ENCODE measurements at regions not wholly inside any gene's neighbourhood (a gene's known extent, or its start where the extent isn't known, plus 50 kb on each side); places are given as distances from the start of the nearest gene placed in this dataset.

DNA sequence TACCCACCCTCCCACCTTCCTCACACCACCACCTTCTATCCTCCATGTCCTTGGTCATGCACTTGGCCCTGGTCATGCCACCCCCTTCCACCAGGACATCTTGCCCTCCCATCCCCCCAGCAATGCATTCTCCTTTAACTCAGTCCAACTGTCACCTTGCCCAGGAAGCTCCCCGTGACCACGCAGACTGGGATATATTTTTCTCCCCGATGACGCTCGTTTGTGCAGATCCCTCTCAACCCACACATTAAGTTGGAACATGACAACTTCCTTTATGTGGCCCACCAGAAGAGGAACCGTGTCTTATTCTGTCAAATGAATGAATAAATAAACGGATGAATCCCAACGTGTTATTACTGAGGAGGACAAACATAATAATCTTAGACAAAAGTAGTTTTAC lies 82.8 kb upstream of the TAS2R1 start:
- H3K4me1 ChIP-seq, result peaks cover 3% of the 10 kb centered on the region
- H3F3A ChIP-seq (ENCODE audit: low read depth), result no peaks in the 10 kb centered on the region
- no peaks in the 10 kb centered on the region for H3K36me3 ChIP-seq
- no peaks in the 10 kb centered on the region for H3K36me3 Mint-ChIP-seq
- DNase-seq (ENCODE audit: low spot score), result no peak
- H4K20me1 ChIP-seq (ENCODE audit: low read depth), result no peaks in the 10 kb centered on the region
- no peak for TF ChIP-seq EZH2phosphoT487 (IDR thresholded peaks at IDR 0.05)
- no peak for TF ChIP-seq EZH2 (IDR thresholded peaks at IDR 0.05)
- TF ChIP-seq, protein P1, sequence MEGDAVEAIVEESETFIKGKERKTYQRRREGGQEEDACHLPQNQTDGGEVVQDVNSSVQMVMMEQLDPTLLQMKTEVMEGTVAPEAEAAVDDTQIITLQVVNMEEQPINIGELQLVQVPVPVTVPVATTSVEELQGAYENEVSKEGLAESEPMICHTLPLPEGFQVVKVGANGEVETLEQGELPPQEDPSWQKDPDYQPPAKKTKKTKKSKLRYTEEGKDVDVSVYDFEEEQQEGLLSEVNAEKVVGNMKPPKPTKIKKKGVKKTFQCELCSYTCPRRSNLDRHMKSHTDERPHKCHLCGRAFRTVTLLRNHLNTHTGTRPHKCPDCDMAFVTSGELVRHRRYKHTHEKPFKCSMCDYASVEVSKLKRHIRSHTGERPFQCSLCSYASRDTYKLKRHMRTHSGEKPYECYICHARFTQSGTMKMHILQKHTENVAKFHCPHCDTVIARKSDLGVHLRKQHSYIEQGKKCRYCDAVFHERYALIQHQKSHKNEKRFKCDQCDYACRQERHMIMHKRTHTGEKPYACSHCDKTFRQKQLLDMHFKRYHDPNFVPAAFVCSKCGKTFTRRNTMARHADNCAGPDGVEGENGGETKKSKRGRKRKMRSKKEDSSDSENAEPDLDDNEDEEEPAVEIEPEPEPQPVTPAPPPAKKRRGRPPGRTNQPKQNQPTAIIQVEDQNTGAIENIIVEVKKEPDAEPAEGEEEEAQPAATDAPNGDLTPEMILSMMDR (IDR thresholded peaks at IDR 0.05), result no peak
- no peak overlapping the region for H3K4me3 Mint-ChIP-seq
- no peaks in the 10 kb centered on the region for H3K79me2 ChIP-seq (ENCODE audit: low read depth)
- H3K9me3 Mint-ChIP-seq, result peaks cover 11% of the 10 kb centered on the region
- H3K27me3 Mint-ChIP-seq (ENCODE audit: insufficient read depth, low read depth), result peaks cover 6% of the 10 kb centered on the region
- H3K4me3 ChIP-seq, result no peak overlapping the region
- H3K27me3 ChIP-seq, result no peaks in the 10 kb centered on the region
- H3K4me2 ChIP-seq, result no peak overlapping the region
- H3K27ac Mint-ChIP-seq, result no peak overlapping the region
- H3K4me1 Mint-ChIP-seq, result peaks cover 23% of the 10 kb centered on the region
- H3K27ac ChIP-seq, result no peak overlapping the region
- H3K9ac ChIP-seq, result no peak overlapping the region
- no peak overlapping the region for H2AFZ ChIP-seq (replicated peaks)
- no peaks in the 10 kb centered on the region for H3K9me3 ChIP-seq (ENCODE audit: low read depth)

- H3K4me3 Mint-ChIP-seq, result no peak overlapping the region
- DNase-seq (ENCODE audit: low spot score), result no peak
- no peaks in the 10 kb centered on the region for H3K79me2 ChIP-seq (ENCODE audit: low read depth)
- no peak overlapping the region for H3K9ac ChIP-seq
- no peaks in the 10 kb centered on the region for H3F3A ChIP-seq (ENCODE audit: low read depth)
- peaks cover 6% of the 10 kb centered on the region for H3K27me3 Mint-ChIP-seq (ENCODE audit: insufficient read depth, low read depth)
- H4K20me1 ChIP-seq (ENCODE audit: low read depth), result no peaks in the 10 kb centered on the region
- H3K9me3 ChIP-seq (ENCODE audit: low read depth), result no peaks in the 10 kb centered on the region
- no peak for TF ChIP-seq EZH2 (IDR thresholded peaks at IDR 0.05)
- no peak for TF ChIP-seq EZH2phosphoT487 (IDR thresholded peaks at IDR 0.05)
- H3K4me3 ChIP-seq, result no peak overlapping the region
- no peaks in the 10 kb centered on the region for H3K27me3 ChIP-seq
- no peak overlapping the region for H3K27ac ChIP-seq
- H3K4me1 Mint-ChIP-seq, result peaks cover 27% of the 10 kb centered on the region
- no peak overlapping the region for H2AFZ ChIP-seq (replicated peaks)
- peaks cover 7% of the 10 kb centered on the region for H3K4me1 ChIP-seq
- H3K36me3 Mint-ChIP-seq, result no peaks in the 10 kb centered on the region
- H3K36me3 ChIP-seq, result no peaks in the 10 kb centered on the region
- H3K27ac Mint-ChIP-seq, result no peak overlapping the region
- no peak overlapping the region for H3K4me2 ChIP-seq
- peaks cover 10% of the 10 kb centered on the region for H3K9me3 Mint-ChIP-seq
These were observed 82.4 kb upstream of the TAS2R1 start for GRCh38 chr5:9712506-9712905.

- no peaks in the 10 kb centered on the region for H3K9me3 ChIP-seq (ENCODE audit: low read depth)
- H3K9me3 Mint-ChIP-seq, result peaks cover 8% of the 10 kb centered on the region
- DNase-seq (ENCODE audit: low spot score), result no peak
- TF ChIP-seq EZH2 (IDR thresholded peaks at IDR 0.05) (no peak), EZH2phosphoT487 (IDR thresholded peaks at IDR 0.05) (no peak)
- TF ChIP-seq, protein P1 (IDR thresholded peaks at IDR 0.05), result no peak
- H3K27ac ChIP-seq, result no peak overlapping the region
- H3K4me1 ChIP-seq, result peaks cover 7% of the 10 kb centered on the region
- H3K9ac ChIP-seq, result no peak overlapping the region
- no peaks in the 10 kb centered on the region for H3K79me2 ChIP-seq (ENCODE audit: low read depth)
- H3F3A ChIP-seq (ENCODE audit: low read depth), result no peaks in the 10 kb centered on the region
- H3K4me3 Mint-ChIP-seq, result no peak overlapping the region
- H3K27ac Mint-ChIP-seq, result no peak overlapping the region
- H3K4me2 ChIP-seq, result no peak overlapping the region
- H3K36me3 Mint-ChIP-seq, result no peaks in the 10 kb centered on the region
- H2AFZ ChIP-seq (replicated peaks), result no peak overlapping the region
- H3K27me3 Mint-ChIP-seq (ENCODE audit: insufficient read depth, low read depth), result peaks cover 2% of the 10 kb centered on the region
- no peaks in the 10 kb centered on the region for H3K36me3 ChIP-seq
- H4K20me1 ChIP-seq (ENCODE audit: low read depth), result no peaks in the 10 kb centered on the region
- H3K27me3 ChIP-seq, result no peaks in the 10 kb centered on the region
- peaks cover 37% of the 10 kb centered on the region for H3K4me1 Mint-ChIP-seq
- H3K4me3 ChIP-seq, result no peak overlapping the region
These were observed 79.9 kb upstream of the TAS2R1 start for GRCh38 chr5:9710069-9710468.

DNA sequence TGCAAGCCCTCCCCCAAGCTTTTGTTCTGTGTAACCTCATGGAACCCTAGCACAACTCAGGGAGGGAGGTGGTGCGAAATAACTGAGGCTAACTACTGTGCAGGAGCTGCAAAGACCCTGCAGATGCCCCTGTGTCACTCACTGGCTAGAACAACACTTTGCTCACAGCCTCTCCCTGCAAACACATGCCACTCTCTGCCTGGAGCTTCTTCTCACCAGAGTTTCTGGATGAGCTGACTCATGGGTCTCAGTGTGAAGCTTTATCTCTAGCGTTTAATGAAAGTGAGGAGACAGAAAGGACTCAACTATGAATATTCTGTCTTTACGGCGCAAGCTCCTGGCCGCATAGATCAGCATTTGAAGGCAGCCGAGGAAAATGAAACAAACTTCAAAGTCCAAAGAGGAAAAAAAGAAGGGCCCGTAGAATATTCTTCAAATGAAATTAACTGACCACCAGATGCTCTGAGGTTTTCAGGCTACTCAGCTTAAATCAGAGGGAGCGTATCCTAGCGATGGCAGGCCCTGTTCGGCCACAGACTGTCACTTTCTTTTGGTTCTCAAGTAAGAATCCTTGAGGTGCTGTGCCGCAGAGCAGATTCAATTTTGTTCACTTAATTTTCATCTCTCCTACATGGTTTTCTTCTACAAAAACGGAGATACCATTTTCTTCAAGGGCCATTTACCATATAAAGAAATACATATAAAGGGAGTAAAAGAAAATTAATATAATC lies 77.7 kb upstream of the TAS2R1 start:
- no peak overlapping the region for H3K4me3 Mint-ChIP-seq
- H3K4me1 ChIP-seq, result peaks cover 7% of the 10 kb centered on the region
- H3K4me3 ChIP-seq, result no peak overlapping the region
- H2AFZ ChIP-seq (replicated peaks), result peak overlapping the region; percentile 9
- no peaks in the 10 kb centered on the region for H3K36me3 ChIP-seq
- no peaks in the 10 kb centered on the region for H4K20me1 ChIP-seq (ENCODE audit: low read depth)
- H3F3A ChIP-seq (ENCODE audit: low read depth), result no peaks in the 10 kb centered on the region
- H3K27me3 Mint-ChIP-seq (ENCODE audit: insufficient read depth, low read depth), result no peaks in the 10 kb centered on the region
- H3K4me1 Mint-ChIP-seq, result peaks cover 25% of the 10 kb centered on the region
- peak; percentile 4 for DNase-seq (ENCODE audit: low spot score)
- H3K9me3 Mint-ChIP-seq, result peaks cover 8% of the 10 kb centered on the region
- H3K27ac ChIP-seq, result no peak overlapping the region
- no peaks in the 10 kb centered on the region for H3K27me3 ChIP-seq
- peak overlapping the region; percentile 88 for H3K27ac Mint-ChIP-seq
- TF ChIP-seq, protein P1 (IDR thresholded peaks at IDR 0.05), result no peak
- H3K9me3 ChIP-seq (ENCODE audit: low read depth), result no peaks in the 10 kb centered on the region
- H3K9ac ChIP-seq, result no peak overlapping the region
- no peak overlapping the region for H3K4me2 ChIP-seq
- H3K36me3 Mint-ChIP-seq, result no peaks in the 10 kb centered on the region
- H3K79me2 ChIP-seq (ENCODE audit: low read depth), result no peaks in the 10 kb centered on the region

Measured in neural progenitor cell (in vitro differentiated cells).